H1 (cell line): ENCODE measurements at regions not wholly inside any gene's neighbourhood (a gene's known extent, or its start where the extent isn't known, plus 50 kb on each side); places are given as distances from the start of the nearest gene placed in this dataset.

ENCODE experiments used
- CTCF ChIA-PET: fragments of 300-600 bp; sonication (Branson Sonifier 250); formaldehyde crosslinking; loops from one replicate; lab custom pipeline; 2021; ENCODE audit not compliant: partially characterized antibody; lab: Charles Lee
- POLR2A ChIA-PET: fragments of 300-600 bp; sonication (Branson Sonifier 250); formaldehyde crosslinking; loops from one replicate; lab custom pipeline; 2021; ENCODE audit warnings: inconsistent platforms; ENCODE audit not compliant: partially characterized antibody; lab: Charles Lee
- DNase-seq, 2 experiments: peaks; one replicate each; pipeline versions ENCODE4 v3.0.0 to v3.0.0-alpha.2; 2010 to 2022; ENCODE audit warnings: low spot score in 2 of 2, low read depth in 1 of 2, mixed read lengths in 1 of 2
- FAIRE-seq: peaks from 2 replicates; lab custom pipeline; 2011; peaks lifted over from hg19 to GRCh38; lab: Jason Lieb, UNC
- H2AFZ ChIP-seq: 2 replicates; pipeline ENCODE4 v1.8.1; 2012; ENCODE audit warnings: low read length, inconsistent platforms
- H2AK5ac ChIP-seq: 2 replicates; pipeline ENCODE4 v1.6.1; 2013; ENCODE audit warnings: low read depth, low read length
- H2BK120ac ChIP-seq: replicated peaks from 2 replicates; pipeline ENCODE3; 2013; ENCODE audit warnings: low read depth, low read length, inconsistent platforms
- H2BK12ac ChIP-seq: 2 replicates; pipeline ENCODE4 v1.6.1; 2013; ENCODE audit warnings: low read depth, low read length
- H2BK15ac ChIP-seq: 2 replicates; pipeline ENCODE4 v1.6.1; 2013; ENCODE audit warnings: low read length
- H2BK20ac ChIP-seq: 2 replicates; pipeline ENCODE4 v1.6.1; 2013; ENCODE audit warnings: low read length
- H2BK5ac ChIP-seq: 2 replicates; pipeline ENCODE4 v1.6.1; 2013; ENCODE audit warnings: low read depth, low read length
- H3K14ac ChIP-seq: 2 replicates; pipeline ENCODE4 v1.6.1; 2013; ENCODE audit warnings: inconsistent platforms; ENCODE audit not compliant: insufficient read length
- H3K18ac ChIP-seq: 2 replicates; pipeline ENCODE4 v1.6.1; 2013; ENCODE audit warnings: low read length; ENCODE audit errors: extremely low read depth
- H3K23ac ChIP-seq: 2 replicates; pipeline ENCODE4 v1.6.1; 2013; ENCODE audit warnings: inconsistent platforms; ENCODE audit not compliant: insufficient read length
- H3K23me2 ChIP-seq: 2 replicates; pipeline ENCODE4 v1.6.1; 2013; ENCODE audit warnings: low read depth, low read length
- H3K27ac ChIP-seq: 2 replicates; pipeline ENCODE4 v1.6.1; 2011; ENCODE audit warnings: low read depth, low read length, inconsistent platforms
- H3K27me3 ChIP-seq, 4 experiments: replicated peaks in 1 of 4; 1 replicate in 1 of 4; 2 replicates in 3 of 4; pipeline versions ENCODE4 v1.6.1 to v1.8.1; 2011 to 2013; ENCODE audit warnings: low read length in 3 of 4, mild to moderate bottlenecking in 3 of 4, inconsistent platforms in 2 of 4, mixed read lengths in 2 of 4, moderate library complexity in 1 of 4; ENCODE audit not compliant: control insufficient read depth in 3 of 4, insufficient read depth in 3 of 4; ENCODE audit errors: extremely low read depth in 1 of 4
- H3K36me3 ChIP-seq, 4 experiments: 2 replicates each; pipeline versions ENCODE4 v1.6.1 to v1.8.1; 2011 to 2013; ENCODE audit warnings: mild to moderate bottlenecking in 4 of 4, low read length in 3 of 4, moderate library complexity in 2 of 4, control low read depth in 1 of 4, inconsistent platforms in 1 of 4; ENCODE audit not compliant: insufficient read depth in 4 of 4, control insufficient read depth in 2 of 4
- H3K4ac ChIP-seq: replicated peaks from 2 replicates; pipeline ENCODE3; 2013; ENCODE audit warnings: low read length, low read depth, mixed read lengths, inconsistent platforms; ENCODE audit not compliant: insufficient read length
- H3K4me1 ChIP-seq, 4 experiments: replicated peaks in 1 of 4; 1 replicate in 1 of 4; 2 replicates in 3 of 4; pipeline versions ENCODE4 v1.6.1 to v1.8.1; 2011 to 2013; ENCODE audit warnings: low read length in 3 of 4, inconsistent platforms in 2 of 4, mixed read lengths in 1 of 4; ENCODE audit not compliant: insufficient read depth in 4 of 4, control insufficient read depth in 3 of 4
- H3K4me2 ChIP-seq, 2 experiments: 2 replicates each; pipeline versions ENCODE4 v1.6.1 to v1.8.1; 2011 to 2013; ENCODE audit warnings: low read depth in 2 of 2, low read length in 2 of 2, control low read depth in 1 of 2, inconsistent platforms in 1 of 2, mild to moderate bottlenecking in 1 of 2; ENCODE audit not compliant: insufficient read depth in 1 of 2
- H3K4me3 ChIP-seq, 4 experiments: fragments of 200-600, 300-600 bp in 1 of 4; sonication (generic), shearing (Covaris generic), sonication (Bioruptor Twin) in 1 of 4; 2 replicates each; pipeline versions ENCODE4 v1.5.1 to v1.8.1; 2011 to 2016; ENCODE audit warnings: low read length in 4 of 4, low read depth in 3 of 4, control low read depth in 2 of 4, inconsistent platforms in 2 of 4, mild to moderate bottlenecking in 2 of 4, mixed read lengths in 1 of 4, moderate library complexity in 1 of 4; ENCODE audit not compliant: insufficient read depth in 2 of 4; ENCODE audit errors: extremely low read depth in 1 of 4
- H3K56ac ChIP-seq: replicated peaks from 2 replicates; pipeline ENCODE3; 2013; ENCODE audit warnings: low read depth, mild to moderate bottlenecking, mixed read lengths, low read length, inconsistent platforms; ENCODE audit not compliant: insufficient read length
- H3K79me1 ChIP-seq: 2 replicates; pipeline ENCODE4 v1.6.1; 2013; ENCODE audit warnings: low read depth, low read length, control low read depth
- H3K79me2 ChIP-seq, 2 experiments: 2 replicates each; pipeline versions ENCODE4 v1.6.1 to v1.8.1; 2012 to 2013; ENCODE audit warnings: low read length in 2 of 2, mild to moderate bottlenecking in 2 of 2, inconsistent platforms in 1 of 2; ENCODE audit not compliant: insufficient read depth in 2 of 2, control insufficient read depth in 1 of 2
- H3K9ac ChIP-seq, 4 experiments: replicated peaks in 1 of 4; 1 replicate in 1 of 4; 2 replicates in 3 of 4; pipeline versions ENCODE4 v1.6.1 to v1.8.1; 2011 to 2013; ENCODE audit warnings: low read depth in 3 of 4, low read length in 3 of 4, control low read depth in 2 of 4, mild to moderate bottlenecking in 2 of 4, moderate library complexity in 2 of 4, inconsistent platforms in 1 of 4; ENCODE audit errors: extremely low read depth in 1 of 4
- H3K9me3 ChIP-seq, 2 experiments: 2 replicates each; pipeline versions ENCODE4 v1.6.1 to v1.8.1; 2012 to 2013; ENCODE audit warnings: mild to moderate bottlenecking in 2 of 2, moderate library complexity in 2 of 2, control low read depth in 1 of 2, inconsistent platforms in 1 of 2, low read depth in 1 of 2, low read length in 1 of 2, mixed read lengths in 1 of 2; ENCODE audit not compliant: insufficient read depth in 2 of 2
- H4K20me1 ChIP-seq, 2 experiments: replicated peaks in 1 of 2; 2 replicates each; pipeline versions ENCODE3 to v1.8.1; 2011 to 2013; ENCODE audit warnings: inconsistent platforms in 2 of 2, low read length in 2 of 2, mild to moderate bottlenecking in 1 of 2; ENCODE audit not compliant: insufficient read depth in 2 of 2, control insufficient read depth in 1 of 2
- H4K5ac ChIP-seq: 2 replicates; pipeline ENCODE4 v1.6.1; 2013; ENCODE audit warnings: low read length, low read depth, mixed read lengths, inconsistent platforms; ENCODE audit not compliant: insufficient read length
- H4K8ac ChIP-seq: 2 replicates; pipeline ENCODE4 v1.8.0; 2013; ENCODE audit warnings: mild to moderate bottlenecking, moderate library complexity, low read length, inconsistent platforms; ENCODE audit not compliant: insufficient read depth; ENCODE audit errors: extremely low read depth
- H4K91ac ChIP-seq: replicated peaks from 2 replicates; pipeline ENCODE3; 2013; ENCODE audit warnings: low read length, mixed read lengths, inconsistent platforms; ENCODE audit not compliant: insufficient read length
- CEBPB ChIP-seq: IDR thresholded peaks from 2 replicates; pipeline ENCODE4 v1.6.1; 2012; ENCODE audit warnings: low read depth, low read length
- CREB1 ChIP-seq: IDR thresholded peaks from 2 replicates; pipeline ENCODE4 v1.6.1; 2012; ENCODE audit warnings: inconsistent platforms
- CTCF ChIP-seq, 3 experiments: IDR thresholded peaks; 1 replicate in 2 of 3; 2 replicates in 1 of 3; pipeline versions ENCODE4 v1.5.1 to v1.6.1; 2011; ENCODE audit warnings: low read length in 3 of 3, mild to moderate bottlenecking in 3 of 3, inconsistent platforms in 2 of 3, low read depth in 1 of 3, moderate library complexity in 1 of 3; ENCODE audit not compliant: insufficient read depth in 1 of 3; ENCODE audit errors: control extremely low read depth in 1 of 3
- MAFK ChIP-seq: IDR thresholded peaks from 2 replicates; pipeline ENCODE4 v1.6.1; 2012; ENCODE audit warnings: low read depth, mild to moderate bottlenecking, improper control_type of control experiment, low read length
- POLR2A ChIP-seq, 2 experiments: IDR thresholded peaks; 1 replicate in 1 of 2; 2 replicates in 1 of 2; pipeline ENCODE4 v1.6.1; 2011; ENCODE audit warnings: low read depth in 2 of 2, low read length in 2 of 2, mild to moderate bottlenecking in 2 of 2; ENCODE audit errors: control extremely low read depth in 1 of 2
- WGBS, 2 experiments: shearing (Covaris generic) in 1 of 2; methylation state at CpG; one replicate each; pipeline versions ENCODE4 v1.1.6 to v1.1.7; 2013 to 2015; ENCODE audit warnings: low lambda C conversion rate in 2 of 2, mixed read lengths in 2 of 2, inconsistent platforms in 1 of 2, low coverage in 1 of 2, missing lambda C conversion rate in 1 of 2; ENCODE audit not compliant: insufficient replicate concordance in 2 of 2, insufficient coverage in 1 of 2, insufficient read length in 1 of 2; ENCODE audit errors: extremely low coverage in 1 of 2, missing lambda C conversion rate in 1 of 2; 5-methylcytosine and 5-hydroxymethylcytosine counted together

- no peak overlapping the region for H4K8ac ChIP-seq
- H3K4ac ChIP-seq: no peak overlapping the region
- no peak overlapping the region for H2BK20ac ChIP-seq
- H2AK5ac ChIP-seq: no peak overlapping the region
- FAIRE-seq: no peak
- H3K23me2 ChIP-seq: no peaks in the 10 kb centered on the region
- no peak overlapping the region for H3K4me3 ChIP-seq
- H4K91ac ChIP-seq: no peak overlapping the region
- ChIA-PET CTCF (no interaction called here), POLR2A (no interaction called here)
- no peak overlapping the region for H3K14ac ChIP-seq
- H3K36me3 ChIP-seq: no peaks in the 10 kb centered on the region
- no peak overlapping the region for H2BK120ac ChIP-seq
- H3K23ac ChIP-seq: no peak overlapping the region
- no peaks in the 10 kb centered on the region for H3K79me2 ChIP-seq
- no peak overlapping the region for H2AFZ ChIP-seq
- H3K4me1 ChIP-seq: no peaks in the 10 kb centered on the region
- no peak overlapping the region for H4K5ac ChIP-seq
- DNase-seq: no peak
- no peak overlapping the region for H3K18ac ChIP-seq
- no peak for TF ChIP-seq CREB1
- TF ChIP-seq POLR2A (IDR thresholded peaks at IDR 0.05; ENCODE audit: control extremely low read depth in 1 of 2, low read depth in 2 of 2, low read length in 2 of 2): no peak
- TF ChIP-seq MAFK: no peak
- no peak for TF ChIP-seq CTCF (IDR thresholded peaks at IDR 0.05; ENCODE audit: control extremely low read depth in 1 of 3, insufficient read depth in 1 of 3, low read depth in 1 of 3, low read length in 3 of 3)
- no peak for TF ChIP-seq CEBPB
- no peak overlapping the region for H3K27ac ChIP-seq
- no peak overlapping the region for H3K56ac ChIP-seq
- peaks cover 82 to 94% of the 10 kb centered on the region in 2 experiments for H3K9me3 ChIP-seq
- 89% methylated on average over 7 of the region's 7 CpGs; no CpG with 5 or more reads in 1 of the 2 experiments for WGBS, 2 experiments
- no peaks in the 10 kb centered on the region for H4K20me1 ChIP-seq
- no peak overlapping the region for H2BK12ac ChIP-seq
- no peak overlapping the region for H3K4me2 ChIP-seq
- no peak overlapping the region for H2BK15ac ChIP-seq
- H3K9ac ChIP-seq: no peak overlapping the region
- H3K27me3 ChIP-seq: no peaks in the 10 kb centered on the region
- H2BK5ac ChIP-seq: no peak overlapping the region
- no peaks in the 10 kb centered on the region for H3K79me1 ChIP-seq
Observed at GRCh38 chr6:159440911-159441703, 251.9 kb downstream of the SOD2 start.
